SKM-1 treated with dmso at 0.1 percent for 144 hours (cell line): ENCODE measurements at regions not wholly inside any gene's neighbourhood (a gene's known extent, or its start where the extent isn't known, plus 50 kb on each side); places are given as distances from the start of the nearest gene placed in this dataset.
"Not testable (repeated sequence)": the region's sequence is repeated elsewhere in the genome, so short reads cannot be mapped to it uniquely, and the experiment has no call there.

Experiments
- DNase-seq: peaks from one replicate; lab custom pipeline; 2025; ENCODE audit not compliant: unreplicated experiment; lab: John Stamatoyannopoulos, UW

GRCh38 chr12:66774929-66775328 lies 96.1 kb upstream of the GRIP1 start:
- DNase-seq: no peak

- no peak for DNase-seq
Observed at GRCh38 chr12:66775871-66776270, 97.0 kb upstream of the GRIP1 start.

DNA sequence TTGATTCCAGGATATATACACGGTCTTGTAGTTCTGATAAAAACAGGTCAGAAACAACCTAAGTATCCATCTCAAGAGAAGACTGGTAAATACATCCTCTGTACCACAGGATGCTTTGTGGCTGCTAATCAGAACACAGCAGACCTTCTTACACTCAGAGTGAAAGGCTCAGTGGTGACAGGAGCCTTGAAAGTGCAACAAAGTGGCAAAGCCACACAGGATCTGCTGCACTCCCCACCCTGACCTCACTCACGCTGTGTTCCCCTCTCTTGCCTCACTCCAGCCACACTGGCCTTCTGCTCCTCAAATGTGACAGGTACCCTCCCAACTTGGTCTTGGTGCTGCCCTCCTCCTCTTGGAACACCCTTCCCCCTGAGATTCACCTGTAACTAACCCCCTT lies 98.1 kb upstream of the GRIP1 start:
- no peak for DNase-seq

DNA sequence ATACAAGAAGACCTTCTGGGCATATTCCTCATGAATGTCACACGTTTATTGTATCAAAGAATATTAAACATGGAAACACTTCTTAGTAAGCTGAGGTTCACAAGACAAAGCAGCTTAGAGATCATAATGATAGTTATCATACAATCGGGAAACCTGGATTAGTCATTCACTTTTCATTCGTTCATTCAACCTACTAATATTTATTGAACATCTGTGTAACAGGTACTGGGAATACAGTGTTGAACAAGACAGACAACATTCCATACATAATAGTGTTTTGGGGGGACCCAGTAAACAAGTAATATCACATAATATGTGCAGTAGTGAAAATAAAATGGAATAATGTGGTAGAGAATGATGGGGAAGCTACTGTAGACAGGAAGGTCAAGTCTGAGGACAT lies 100.6 kb upstream of the GRIP1 start:
- no peak for DNase-seq

DNA sequence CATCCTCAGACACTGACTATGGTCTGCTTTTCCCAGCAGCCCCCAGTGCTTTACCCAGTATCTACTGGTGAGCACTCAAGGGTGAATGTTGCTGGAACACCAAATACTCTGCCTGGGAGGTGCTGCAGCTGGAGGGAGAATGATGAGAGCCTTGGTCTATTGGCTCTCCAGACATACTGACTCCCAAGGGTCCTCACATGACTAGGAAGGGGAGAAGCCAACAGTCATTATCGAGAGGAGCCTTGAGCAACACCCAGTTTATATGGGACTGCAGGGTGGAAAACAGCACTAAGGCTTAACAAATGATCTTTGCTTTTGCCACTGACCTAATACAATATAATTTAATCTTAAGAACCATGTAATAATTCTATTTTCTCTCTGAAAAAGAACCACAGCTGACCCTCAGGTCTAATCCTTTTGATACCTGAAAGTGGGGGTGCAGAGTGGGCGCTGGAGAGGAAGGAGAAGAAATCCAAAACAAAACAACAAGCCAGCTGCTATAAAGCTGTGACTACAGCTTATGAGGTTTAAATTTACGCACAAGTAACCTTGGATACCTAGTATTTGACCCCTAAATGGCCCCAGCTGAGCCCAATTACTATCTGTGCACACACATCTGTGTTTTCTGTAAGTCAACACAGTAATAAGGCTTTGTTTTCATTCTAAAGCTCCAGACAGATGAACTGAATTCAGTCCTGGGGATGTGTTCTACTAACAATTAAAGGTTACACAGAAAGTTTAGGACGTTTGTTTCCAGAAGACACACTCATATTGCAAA lies 107.8 kb upstream of the GRIP1 start:
- no peak for DNase-seq

DNA sequence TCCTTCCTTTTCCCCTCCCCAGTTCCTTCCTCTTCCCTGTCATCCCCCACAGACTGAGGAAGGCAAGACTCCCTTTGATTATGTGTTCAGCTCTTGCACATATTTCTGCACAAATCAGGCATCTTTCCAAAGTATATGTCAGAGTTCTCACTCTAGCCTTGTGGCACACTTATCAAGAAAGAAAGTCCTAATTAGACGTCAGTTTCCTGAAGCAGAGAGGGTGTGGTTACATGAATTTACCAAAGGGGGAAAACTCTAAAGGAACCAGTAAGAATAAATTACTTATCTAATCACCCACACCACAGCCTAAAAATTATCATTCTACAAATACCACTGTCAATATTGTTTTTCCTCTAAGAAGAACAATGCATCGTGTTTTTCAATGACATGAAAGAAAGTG lies 120.7 kb upstream of the GRIP1 start:
- DNase-seq: no peak

DNA sequence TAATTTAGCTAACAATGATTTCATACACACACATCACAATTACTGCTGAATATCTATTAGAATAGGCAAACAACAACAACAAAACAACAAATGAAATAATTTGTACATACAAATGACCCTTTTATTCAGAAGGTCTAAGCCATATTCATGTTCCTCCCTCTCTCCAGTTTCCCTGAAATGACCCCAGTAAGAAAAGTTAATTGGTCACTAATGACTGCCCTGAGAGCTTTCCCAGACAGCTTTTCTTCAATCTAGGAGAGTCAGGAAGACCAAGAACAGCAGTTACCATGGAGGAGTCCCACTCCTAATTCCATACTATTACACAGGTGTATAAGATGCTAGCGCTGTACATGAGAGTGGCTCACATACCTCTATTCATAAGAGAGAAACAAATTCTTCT lies 121.2 kb upstream of the GRIP1 start:
- no peak for DNase-seq

- DNase-seq: no peak
Observed at GRCh38 chr12:66803930-66804329, 125.1 kb upstream of the GRIP1 start.

- DNase-seq: no peak
Observed at GRCh38 chr12:66804563-66804974, 125.7 kb upstream of the GRIP1 start.

DNA sequence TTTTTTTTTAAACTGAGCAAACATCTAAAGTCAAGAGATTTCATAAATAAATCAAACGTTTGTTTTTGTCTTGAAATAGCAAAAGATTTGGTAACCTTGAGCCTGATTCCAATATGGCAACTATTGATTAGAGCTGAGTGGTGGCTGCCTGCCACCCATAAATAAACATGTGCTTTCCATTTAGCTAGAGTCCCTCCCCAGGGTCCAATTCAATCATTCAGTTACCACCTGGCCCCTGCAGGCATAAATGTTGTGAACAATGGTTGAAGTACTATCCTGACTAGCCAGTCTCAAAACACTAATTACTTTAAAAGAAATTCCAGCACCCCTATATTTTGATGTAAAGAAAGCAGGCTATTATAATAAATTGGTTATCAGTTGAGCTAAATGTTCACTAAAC lies 129.7 kb upstream of the GRIP1 start:
- DNase-seq: no peak

DNA sequence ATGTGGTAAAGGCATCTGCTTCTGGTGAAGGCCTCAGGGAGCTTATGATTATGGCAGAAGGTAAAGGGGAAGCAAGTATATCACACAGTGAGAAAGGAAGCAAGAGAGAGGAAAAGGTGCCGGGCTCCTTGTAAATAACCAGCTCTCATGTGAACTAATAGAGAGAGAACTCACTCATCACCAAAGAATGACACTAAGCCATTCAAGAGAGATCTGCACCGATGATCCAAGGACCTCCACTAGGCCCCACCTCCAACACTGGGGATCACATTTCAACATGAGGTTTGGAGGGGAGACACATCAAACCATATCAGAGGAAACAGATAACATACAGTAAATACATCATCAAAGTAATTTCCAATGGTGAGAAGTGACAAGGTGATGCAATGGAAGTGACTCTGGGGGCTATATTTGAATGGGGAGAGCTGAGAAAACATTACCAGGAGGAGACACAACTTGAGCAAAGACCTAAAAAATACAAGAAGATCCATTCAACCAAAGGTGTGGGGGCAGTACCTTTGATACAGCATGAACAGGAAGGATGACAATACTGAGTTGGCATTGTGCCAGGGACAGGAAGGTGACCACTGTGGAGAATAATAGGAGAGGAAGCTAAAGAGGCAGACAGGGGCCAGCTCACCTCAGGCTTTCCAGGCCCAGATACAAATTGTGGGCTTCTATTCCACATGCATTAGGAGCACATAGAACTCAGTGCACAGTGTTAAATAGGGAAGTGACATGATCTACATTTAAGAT lies 134.4 kb upstream of the GRIP1 start:
- DNase-seq: no peak

DNA sequence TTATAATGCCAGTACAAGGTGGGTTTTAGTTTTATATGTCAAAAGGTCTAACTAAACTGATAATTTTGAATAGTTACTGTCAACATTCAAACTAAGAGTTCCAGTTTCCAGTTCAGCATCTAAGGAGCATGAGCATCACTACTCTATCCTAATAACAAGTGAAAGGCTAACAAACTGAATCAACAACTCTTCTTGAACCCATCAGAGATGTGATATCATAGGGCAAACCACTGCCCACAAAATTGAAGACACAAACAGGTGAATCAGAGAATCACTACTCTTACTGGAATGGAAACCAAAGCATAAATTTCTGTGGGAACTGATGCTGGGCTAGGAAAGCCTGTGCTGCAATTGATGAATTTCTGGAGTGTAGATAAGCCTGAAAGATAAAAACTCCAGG lies 140.7 kb upstream of the GRIP1 start:
- DNase-seq: no peak

DNA sequence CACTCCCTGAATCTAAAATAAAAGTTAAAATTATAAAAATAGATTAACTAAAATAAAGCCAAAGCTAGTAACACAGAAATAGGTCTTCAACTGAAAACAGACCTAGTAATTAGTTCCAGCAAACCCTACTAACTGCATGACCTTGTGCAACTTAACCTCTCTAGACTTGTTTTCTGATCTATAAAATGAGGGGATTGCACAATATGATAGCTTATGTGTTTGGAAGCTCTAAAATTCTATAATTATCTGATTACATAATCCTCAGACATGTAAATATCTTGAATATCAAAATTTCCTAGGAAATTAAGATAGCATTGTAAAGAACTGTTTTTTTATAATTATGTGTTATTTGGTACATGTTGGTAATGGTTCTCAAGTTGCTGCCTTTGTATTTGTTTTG lies 144.1 kb upstream of the GRIP1 start:
- DNase-seq: no peak

- DNase-seq: no peak
Observed at GRCh38 chr12:66823857-66824570, 145.1 kb upstream of the GRIP1 start.

GRCh38 chr12:66825921-66826320 lies 147.0 kb upstream of the GRIP1 start:
- DNase-seq: not testable (repeated sequence)

- DNase-seq: no peak
Observed at GRCh38 chr12:66829660-66830325, 150.9 kb upstream of the GRIP1 start.

- DNase-seq: no peak
Observed at GRCh38 chr12:66831495-66831894, 152.6 kb upstream of the GRIP1 start.

GRCh38 chr12:66832997-66833396 lies 154.1 kb upstream of the GRIP1 start:
- no peak for DNase-seq

- no peak for DNase-seq
Observed at GRCh38 chr12:66836623-66837310, 157.9 kb upstream of the GRIP1 start.

GRCh38 chr12:66837311-66837627 lies 158.4 kb upstream of the GRIP1 start:
- DNase-seq: no peak

- no peak for DNase-seq
Observed at GRCh38 chr12:66838366-66838765, 159.5 kb upstream of the GRIP1 start.
